ENCODE measurements at regions not wholly inside any gene's neighbourhood (a gene's known extent, or its start where the extent isn't known, plus 50 kb on each side); places are given as distances from the start of the nearest gene placed in this dataset.

- TF ChIP-seq CTCF (IDR thresholded peaks at IDR 0.05; ENCODE audit: insufficient read depth, low read depth, low read length) (no peak), EZH2 (IDR thresholded peaks at IDR 0.05; ENCODE audit: insufficient read depth, low read length) (no peak)
Measured at GRCh38 chr18:41444943-41445342, 510.1 kb upstream of the PIK3C3 start.
